Uterus (tissue), 3 donors: ENCODE measurements at regions not wholly inside any gene's neighbourhood (a gene's known extent, or its start where the extent isn't known, plus 50 kb on each side); places are given as distances from the start of the nearest gene placed in this dataset.
A peak's percentile ranks its signal among the peaks of the same experiment; 100 is the strongest.

Source experiments
- DNase-seq, 2 donors: peaks; one replicate each; pipeline ENCODE4 v3.0.0-alpha.2; 2019 to 2020
- H3K27ac ChIP-seq, 2 donors: fragments of 200-600 bp; sonication (generic); 1 replicate in 1 of 2; 2 replicates in 1 of 2; pipeline ENCODE4 v1.5.1; 2016 to 2018
- H3K27me3 ChIP-seq, 2 donors: fragments of 200-600 bp; sonication (generic); one replicate each; pipeline ENCODE4 v1.5.1; 2018 to 2019; ENCODE audit warnings: control low read depth in 1 of 2
- H3K36me3 ChIP-seq, 2 donors: fragments of 200-600 bp; sonication (generic); one replicate each; pipeline ENCODE4 v1.5.1; 2019; ENCODE audit warnings: control low read depth in 1 of 2
- H3K4me1 ChIP-seq, 2 donors: fragments of 200-600 bp; sonication (generic); one replicate each; pipeline ENCODE4 v1.5.1; 2018 to 2019; ENCODE audit warnings: control low read depth in 1 of 2
- H3K4me3 ChIP-seq, 2 donors: fragments of 200-600 bp; sonication (generic); 1 replicate in 1 of 2; 2 replicates in 1 of 2; pipeline ENCODE4 v1.5.1; 2018 to 2019; ENCODE audit warnings: mild to moderate bottlenecking in 1 of 2
- H3K9me3 ChIP-seq, 2 donors: fragments of 200-600 bp; sonication (generic); one replicate each; pipeline ENCODE4 v1.5.1; 2019; ENCODE audit warnings: control low read depth in 1 of 2
- CTCF ChIP-seq, 4 experiments: fragments of 200-600 bp in 2 of 4; fragments of 450-650 bp in 2 of 4; sonication (generic) in 2 of 4; IDR thresholded peaks; one replicate each; pipeline ENCODE4 v1.5.1; 2016 to 2019; ENCODE audit warnings: antibody characterized with exemption in 4 of 4, mild to moderate bottlenecking in 2 of 4, moderate library complexity in 1 of 4
- POLR2A ChIP-seq, 2 donors: fragments of 450-650 bp; IDR thresholded peaks; one replicate each; pipeline ENCODE4 v1.6.1; 2016; ENCODE audit warnings: antibody characterized with exemption in 2 of 2, mild to moderate bottlenecking in 1 of 2, moderate library complexity in 1 of 2
- intact Hi-C: fragments of 100-400 bp; cut with DNase I; formaldehyde crosslinking; loops from one replicate; pipeline ENCODE4 v1.15.1; 2023; ENCODE audit warnings: low total_unique reads
- donor health status: DM: yes; HTN: yes; CAD: no.

GRCh38 chr1:30200161-30200560 is 523.2 kb downstream of the MATN1 start:
- H3K27me3 ChIP-seq: no peaks in the 10 kb centered on the region
- DNase-seq: no peak
- H3K4me3 ChIP-seq: no peak overlapping the region
- H3K4me1 ChIP-seq: peaks cover 9 to 12% of the 10 kb centered on the region in 2 donors
- no peaks in the 10 kb centered on the region for H3K36me3 ChIP-seq
- no peak for TF ChIP-seq CTCF (IDR thresholded peaks at IDR 0.05)
- no peak for TF ChIP-seq POLR2A (IDR thresholded peaks at IDR 0.05)
- intact Hi-C loops: no loop called here
- no peak overlapping the region for H3K27ac ChIP-seq
- H3K9me3 ChIP-seq: no peaks in the 10 kb centered on the region

- DNase-seq: no peak
- no peaks in the 10 kb centered on the region for H3K36me3 ChIP-seq
- H3K4me1 ChIP-seq: peaks cover 9 to 12% of the 10 kb centered on the region in 2 donors
- H3K9me3 ChIP-seq: no peaks in the 10 kb centered on the region
- intact Hi-C loops: no loop called here
- H3K27ac ChIP-seq: no peak overlapping the region
- H3K27me3 ChIP-seq: no peaks in the 10 kb centered on the region
- H3K4me3 ChIP-seq: no peak overlapping the region
- no peak for TF ChIP-seq POLR2A (IDR thresholded peaks at IDR 0.05)
- TF ChIP-seq CTCF (IDR thresholded peaks at IDR 0.05): no peak
Observed at GRCh38 chr1:30199563-30199962, 523.8 kb downstream of the MATN1 start.

- Histone ChIP-seq H3K36me3 (no peaks in the 10 kb centered on the region), H3K27me3 (no peaks in the 10 kb centered on the region), H3K27ac (no peak overlapping the region), H3K4me3 (no peak overlapping the region), H3K4me1 (peaks cover 9 to 12% of the 10 kb centered on the region in 2 donors), H3K9me3 (no peaks in the 10 kb centered on the region)
- intact Hi-C loops: no loop called here
- no peak for DNase-seq
- no peak for TF ChIP-seq POLR2A (IDR thresholded peaks at IDR 0.05)
- TF ChIP-seq CTCF (IDR thresholded peaks at IDR 0.05): no peak
Observed at GRCh38 chr1:30198795-30199403, 524.5 kb downstream of the MATN1 start.

- intact Hi-C loops: no loop called here
- TF ChIP-seq CTCF (IDR thresholded peaks at IDR 0.05) (no peak), POLR2A (IDR thresholded peaks at IDR 0.05) (no peak)
- peaks cover 9 to 12% of the 10 kb centered on the region in 2 donors for H3K4me1 ChIP-seq
- no peaks in the 10 kb centered on the region for H3K27me3 ChIP-seq
- H3K36me3 ChIP-seq: no peaks in the 10 kb centered on the region
- no peak for DNase-seq
- no peaks in the 10 kb centered on the region for H3K9me3 ChIP-seq
- peak overlapping the region; percentile 55 to 81 for H3K27ac ChIP-seq
- H3K4me3 ChIP-seq: no peak overlapping the region
Observed at GRCh38 chr1:30198451-30198760, 525.0 kb downstream of the MATN1 start.

GRCh38 chr1:30197639-30198450 is 525.5 kb downstream of the MATN1 start:
- intact Hi-C loops: no loop called here

More at GRCh38 chr1:30197639-30198450, 525.5 kb downstream of the MATN1 start:
- peak overlapping the region; percentile 63 to 81 for H3K27ac ChIP-seq
- TF ChIP-seq POLR2A (IDR thresholded peaks at IDR 0.05) (no peak), CTCF (IDR thresholded peaks at IDR 0.05) (no peak)
- DNase-seq: peak in 1 of 2 donors; percentile 57
- H3K36me3 ChIP-seq: no peaks in the 10 kb centered on the region
- H3K27me3 ChIP-seq: no peaks in the 10 kb centered on the region
- peaks cover 9 to 12% of the 10 kb centered on the region in 2 donors for H3K4me1 ChIP-seq
- H3K9me3 ChIP-seq: no peaks in the 10 kb centered on the region
- no peak overlapping the region for H3K4me3 ChIP-seq
